ENCODE measurements at regions not wholly inside any gene's neighbourhood (a gene's known extent, or its start where the extent isn't known, plus 50 kb on each side); places are given as distances from the start of the nearest gene placed in this dataset.

DNA sequence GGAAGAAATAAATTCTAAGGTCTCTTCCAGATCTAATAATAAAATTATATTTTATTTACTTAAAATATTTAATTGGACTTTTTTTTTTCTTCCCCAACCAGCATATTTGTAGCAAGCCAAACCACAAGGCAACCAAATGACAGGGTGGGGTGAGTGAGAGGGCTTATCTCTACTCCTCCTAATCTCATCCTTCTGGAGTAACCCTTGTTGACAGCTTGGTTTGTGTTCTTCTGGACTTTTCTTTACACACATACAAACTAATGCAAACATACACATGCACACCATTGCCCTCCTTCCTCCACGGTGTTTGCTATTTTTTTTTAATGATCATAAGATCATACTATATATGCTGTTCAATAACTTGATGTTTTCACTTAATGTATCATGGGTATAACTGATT, 383.1 kb downstream of the DLEU7 start:
- ATAC-seq (ENCODE audit: low read depth) (no peak), DNase-seq (no peak)
- Histone ChIP-seq H3K27me3 (replicated peaks in 1 of 4; ENCODE audit: control extremely low read depth in 1 of 4, control insufficient read depth in 3 of 4, insufficient read depth in 4 of 4, low read length in 3 of 4) (no peaks in the 10 kb centered on the region), H3K9me3 (ENCODE audit: control extremely low read depth in 1 of 3, control insufficient read depth in 2 of 3, insufficient read depth in 1 of 3, low read length in 2 of 3) (no peaks in the 10 kb centered on the region), H3K27ac (ENCODE audit: low read length in 2 of 2) (no peak overlapping the region), H2AFZ (ENCODE audit: insufficient read depth, low read depth, low read length, poor library complexity, severe bottlenecking) (no peak overlapping the region), H4K20me1 (ENCODE audit: control insufficient read depth, insufficient read depth, low read length, poor library complexity, severe bottlenecking) (no peaks in the 10 kb centered on the region), H3K9ac (ENCODE audit: low read length) (no peak overlapping the region), H3K4me2 (replicated peaks; ENCODE audit: low read depth, low read length, poor library complexity, severe bottlenecking) (no peak overlapping the region), H3K4me1 (ENCODE audit: control insufficient read depth in 2 of 2, insufficient read depth in 2 of 2, low read length in 2 of 2) (peaks cover 6 to 7% of the 10 kb centered on the region in 2 donors), H3K79me2 (ENCODE audit: control insufficient read depth, insufficient read depth, low read length) (no peaks in the 10 kb centered on the region), H3K36me3 (replicated peaks in 1 of 2; ENCODE audit: control extremely low read depth in 1 of 2, control insufficient read depth in 1 of 2, extremely low read depth in 1 of 2, insufficient read depth in 2 of 2, low read length in 1 of 2) (no peaks in the 10 kb centered on the region), H3K4me3 (ENCODE audit: control extremely low read depth in 1 of 5, extremely low read depth in 1 of 5, insufficient read depth in 1 of 5, low read depth in 2 of 5, low read length in 4 of 5) (no peak overlapping the region)
- ChIA-PET CTCF (no interaction called here), POLR2A (no interaction called here)
- Mint-ChIP-seq H3K4me1 (peaks cover 8% of the 10 kb centered on the region), H3K4me3 (no peak overlapping the region), H3K27me3 (no peaks in the 10 kb centered on the region), H3K27ac (no peak overlapping the region), H3K9me3 (ENCODE audit: insufficient read depth) (no peaks in the 10 kb centered on the region)
- TF ChIP-seq, protein P1, sequence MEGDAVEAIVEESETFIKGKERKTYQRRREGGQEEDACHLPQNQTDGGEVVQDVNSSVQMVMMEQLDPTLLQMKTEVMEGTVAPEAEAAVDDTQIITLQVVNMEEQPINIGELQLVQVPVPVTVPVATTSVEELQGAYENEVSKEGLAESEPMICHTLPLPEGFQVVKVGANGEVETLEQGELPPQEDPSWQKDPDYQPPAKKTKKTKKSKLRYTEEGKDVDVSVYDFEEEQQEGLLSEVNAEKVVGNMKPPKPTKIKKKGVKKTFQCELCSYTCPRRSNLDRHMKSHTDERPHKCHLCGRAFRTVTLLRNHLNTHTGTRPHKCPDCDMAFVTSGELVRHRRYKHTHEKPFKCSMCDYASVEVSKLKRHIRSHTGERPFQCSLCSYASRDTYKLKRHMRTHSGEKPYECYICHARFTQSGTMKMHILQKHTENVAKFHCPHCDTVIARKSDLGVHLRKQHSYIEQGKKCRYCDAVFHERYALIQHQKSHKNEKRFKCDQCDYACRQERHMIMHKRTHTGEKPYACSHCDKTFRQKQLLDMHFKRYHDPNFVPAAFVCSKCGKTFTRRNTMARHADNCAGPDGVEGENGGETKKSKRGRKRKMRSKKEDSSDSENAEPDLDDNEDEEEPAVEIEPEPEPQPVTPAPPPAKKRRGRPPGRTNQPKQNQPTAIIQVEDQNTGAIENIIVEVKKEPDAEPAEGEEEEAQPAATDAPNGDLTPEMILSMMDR (IDR thresholded peaks at IDR 0.05): no peak
- no peak for TF ChIP-seq EZH2 (IDR thresholded peaks at IDR 0.05; ENCODE audit: borderline replicate concordance, insufficient read depth, low read depth, low read length, poor library complexity, severe bottlenecking)
- intact Hi-C loops (cut with micrococcal nuclease): no loop called here
- WGBS (ENCODE audit: insufficient coverage): no CpG with 5 or more reads among the region's 1 CpG

DNA sequence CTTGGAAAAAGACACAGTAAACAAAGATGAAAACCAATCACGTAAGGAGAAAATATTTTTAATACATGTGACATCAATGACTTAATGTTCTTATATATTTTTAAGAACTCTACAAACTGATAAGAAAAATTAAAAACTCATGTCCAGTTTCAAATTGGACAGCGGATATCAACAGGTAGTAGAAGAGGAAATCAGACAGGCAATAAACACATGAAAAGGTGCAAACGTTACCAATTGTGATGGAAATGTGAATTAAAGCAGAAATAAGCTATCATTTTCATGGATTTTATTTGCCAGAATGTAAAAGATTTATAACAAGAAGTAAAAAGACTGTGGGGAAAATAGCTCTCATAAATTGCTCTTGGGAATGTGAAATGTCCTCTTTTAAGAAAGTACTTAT, 382.3 kb downstream of the DLEU7 start:
- Histone ChIP-seq H3K9ac (ENCODE audit: low read length) (no peak overlapping the region), H3K9me3 (ENCODE audit: control extremely low read depth in 1 of 3, control insufficient read depth in 2 of 3, insufficient read depth in 1 of 3, low read length in 2 of 3) (no peaks in the 10 kb centered on the region), H3K4me2 (replicated peaks; ENCODE audit: low read depth, low read length, poor library complexity, severe bottlenecking) (no peak overlapping the region), H2AFZ (ENCODE audit: insufficient read depth, low read depth, low read length, poor library complexity, severe bottlenecking) (no peak overlapping the region), H3K79me2 (ENCODE audit: control insufficient read depth, insufficient read depth, low read length) (no peaks in the 10 kb centered on the region), H3K27me3 (replicated peaks in 1 of 4; ENCODE audit: control extremely low read depth in 1 of 4, control insufficient read depth in 3 of 4, insufficient read depth in 4 of 4, low read length in 3 of 4) (no peaks in the 10 kb centered on the region), H3K27ac (ENCODE audit: low read length in 2 of 2) (no peak overlapping the region), H4K20me1 (ENCODE audit: control insufficient read depth, insufficient read depth, low read length, poor library complexity, severe bottlenecking) (no peaks in the 10 kb centered on the region), H3K36me3 (replicated peaks in 1 of 2; ENCODE audit: control extremely low read depth in 1 of 2, control insufficient read depth in 1 of 2, extremely low read depth in 1 of 2, insufficient read depth in 2 of 2, low read length in 1 of 2) (no peaks in the 10 kb centered on the region), H3K4me1 (ENCODE audit: control insufficient read depth in 2 of 2, insufficient read depth in 2 of 2, low read length in 2 of 2) (peaks cover 6 to 7% of the 10 kb centered on the region in 2 donors), H3K4me3 (ENCODE audit: control extremely low read depth in 1 of 5, extremely low read depth in 1 of 5, insufficient read depth in 1 of 5, low read depth in 2 of 5, low read length in 4 of 5) (no peak overlapping the region)
- TF ChIP-seq EZH2 (IDR thresholded peaks at IDR 0.05; ENCODE audit: borderline replicate concordance, insufficient read depth, low read depth, low read length, poor library complexity, severe bottlenecking): no peak
- TF ChIP-seq, protein P1 (IDR thresholded peaks at IDR 0.05): no peak
- no peak for ATAC-seq (ENCODE audit: low read depth)
- ChIA-PET POLR2A (no interaction called here), CTCF (no interaction called here)
- 100% methylated on average over 1 of the region's 3 CpGs for WGBS (ENCODE audit: insufficient coverage)
- Mint-ChIP-seq H3K27me3 (no peaks in the 10 kb centered on the region), H3K4me1 (peaks cover 8% of the 10 kb centered on the region), H3K27ac (no peak overlapping the region), H3K9me3 (ENCODE audit: insufficient read depth) (no peaks in the 10 kb centered on the region), H3K4me3 (no peak overlapping the region)
- no peak for DNase-seq
- intact Hi-C loops (cut with micrococcal nuclease): no loop called here
